ENCODE measurements at regions not wholly inside any gene's neighbourhood (a gene's known extent, or its start where the extent isn't known, plus 50 kb on each side); places are given as distances from the start of the nearest gene placed in this dataset.
A peak's percentile ranks its signal among the peaks of the same experiment; 100 is the strongest.
"Not testable (repeated sequence)": the region's sequence is repeated elsewhere in the genome, so short reads cannot be mapped to it uniquely, and the experiment has no call there.

- not testable (repeated sequence) for DNase-seq (ENCODE audit: low read depth in 2 of 2)
These were observed 75.7 kb downstream of the QDPR start for GRCh38 chr4:17436047-17436749.

GRCh38 chr4:17433827-17434226, 78.1 kb downstream of the QDPR start:
- no peak for DNase-seq (ENCODE audit: low read depth in 2 of 2)

DNA sequence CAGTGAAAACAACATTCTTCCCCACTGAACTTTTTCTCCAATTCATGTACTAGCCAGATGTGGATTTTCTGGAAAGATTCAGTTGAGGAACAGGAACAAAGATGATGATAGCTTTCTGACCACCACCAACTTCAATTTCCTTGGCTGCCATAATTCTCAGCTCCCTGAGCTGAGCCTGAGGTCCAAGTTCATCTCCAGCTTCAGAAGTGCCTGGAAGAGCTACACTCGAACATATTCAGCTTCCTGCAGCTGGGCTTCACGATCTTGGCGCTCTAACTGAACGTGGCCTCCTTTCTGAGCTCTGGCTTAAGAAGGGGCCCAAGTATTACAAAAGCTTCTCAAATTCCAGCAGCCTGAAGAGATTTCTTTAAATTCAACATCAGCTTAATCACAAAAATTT, 83.9 kb downstream of the QDPR start:
- DNase-seq (ENCODE audit: low read depth in 2 of 2), result no peak

GRCh38 chr4:17426222-17426621, 85.7 kb downstream of the QDPR start:
- DNase-seq (ENCODE audit: low read depth in 2 of 2), result no peak

- no peak for DNase-seq (ENCODE audit: low read depth in 2 of 2)
These were observed 93.9 kb downstream of the QDPR start for GRCh38 chr4:17418010-17418409.

DNA sequence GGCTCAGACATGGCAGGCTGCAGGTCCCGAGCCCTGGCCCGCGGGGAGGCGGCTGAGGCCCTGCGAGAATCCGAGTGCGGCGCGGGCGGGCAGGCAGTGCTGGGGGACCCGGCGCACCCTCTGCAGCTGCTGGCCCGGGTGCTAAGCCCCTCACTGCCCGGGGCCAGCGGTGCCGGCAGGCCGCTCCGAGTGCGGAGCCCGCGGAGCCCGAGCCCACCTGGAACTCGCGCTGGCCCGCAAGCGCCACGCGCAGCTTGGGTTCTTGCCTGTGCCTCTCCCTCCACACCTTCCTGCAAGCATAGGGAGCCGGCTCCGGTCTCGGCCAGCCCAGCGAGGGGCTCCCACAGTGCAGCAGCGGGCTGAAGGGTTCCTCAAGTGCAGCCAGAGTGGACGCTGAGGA, 97.5 kb downstream of the QDPR start:
- no peak for DNase-seq (ENCODE audit: low read depth in 2 of 2)

- DNase-seq (ENCODE audit: low read depth in 2 of 2), result no peak
These were observed 111.2 kb downstream of the QDPR start for GRCh38 chr4:17400686-17401085.

DNA sequence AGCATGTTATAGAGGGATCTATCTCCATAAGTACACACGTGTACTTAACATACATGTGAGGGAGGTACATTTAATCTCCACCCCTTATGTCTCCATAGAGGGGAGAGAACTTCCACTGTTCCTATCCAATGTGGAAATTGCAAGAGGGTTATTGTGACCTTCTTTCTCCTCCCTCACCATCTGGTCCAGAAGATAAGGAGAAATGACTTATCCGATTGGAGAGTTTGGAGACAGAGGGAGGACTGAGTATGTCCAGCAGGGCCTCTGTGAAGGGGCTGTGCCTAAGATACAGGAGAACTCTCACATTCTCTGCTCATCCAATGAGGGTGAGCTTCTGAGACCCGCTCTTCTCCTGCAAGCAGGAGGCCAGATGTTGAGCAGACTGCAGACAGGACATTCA, 113.1 kb downstream of the QDPR start:
- no peak for DNase-seq (ENCODE audit: low read depth in 2 of 2)

DNA sequence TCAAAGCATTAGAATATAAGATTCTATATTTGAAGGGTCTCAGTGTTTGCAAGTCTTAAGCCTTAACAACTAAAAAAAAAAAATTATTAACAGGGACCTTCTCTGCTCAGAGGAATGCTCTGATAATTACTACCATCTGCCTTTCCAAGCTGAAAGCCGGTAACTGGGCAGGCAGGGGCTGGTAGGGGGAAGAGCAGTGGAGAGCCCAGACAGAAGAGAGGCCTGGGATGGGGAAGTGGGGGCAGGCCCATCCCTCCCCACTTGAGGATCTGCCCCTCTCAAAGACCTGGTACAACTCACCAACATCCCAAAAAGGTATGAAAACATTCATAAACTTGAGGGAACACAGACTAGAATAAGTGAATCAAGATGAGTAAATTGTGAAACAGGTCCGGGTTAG, 113.9 kb downstream of the QDPR start:
- no peak for DNase-seq (ENCODE audit: low read depth in 2 of 2)

DNA sequence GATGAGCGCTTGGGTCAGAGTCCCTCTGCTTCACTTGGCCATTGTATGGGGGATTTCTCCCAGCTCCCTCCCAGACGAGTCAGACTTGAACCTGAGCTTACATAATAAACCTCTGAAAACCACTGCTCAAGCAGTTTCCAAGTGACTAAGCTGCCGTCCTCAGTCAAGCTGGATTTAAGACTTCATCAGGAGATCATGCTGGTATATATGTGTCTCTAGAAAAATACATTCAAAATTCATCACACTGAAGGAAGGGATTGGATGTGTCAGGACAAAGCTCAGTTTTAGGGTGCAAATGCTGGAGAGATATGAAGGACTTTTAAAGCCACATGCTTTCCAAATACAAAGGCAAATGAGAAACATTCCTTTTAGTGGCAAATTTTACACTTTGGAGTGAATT, 114.3 kb downstream of the QDPR start:
- DNase-seq (ENCODE audit: low read depth in 2 of 2), result no peak

DNA sequence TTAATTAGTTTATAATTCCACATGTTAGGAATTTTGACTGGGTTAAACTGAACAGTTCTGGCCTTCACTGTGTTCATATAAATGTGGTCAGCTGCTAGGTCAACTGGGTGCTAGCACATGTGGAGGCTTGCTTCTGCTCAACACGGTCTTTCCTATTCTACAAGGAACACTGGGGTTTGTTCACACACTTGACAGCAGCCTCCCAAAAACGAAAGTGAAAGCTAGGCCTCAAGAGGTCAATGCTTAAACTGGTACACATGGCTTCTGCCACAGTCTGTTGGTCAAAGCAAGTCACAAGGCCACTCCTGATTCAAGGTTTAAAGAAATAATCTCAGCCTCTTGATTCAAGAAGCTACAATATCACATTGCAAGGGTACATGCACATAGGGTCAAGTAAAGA, 126.5 kb downstream of the QDPR start:
- DNase-seq (ENCODE audit: low read depth in 2 of 2), result no peak

- DNase-seq (ENCODE audit: low read depth in 2 of 2), result no peak
These were observed 131.5 kb downstream of the QDPR start for GRCh38 chr4:17380347-17380746.

DNA sequence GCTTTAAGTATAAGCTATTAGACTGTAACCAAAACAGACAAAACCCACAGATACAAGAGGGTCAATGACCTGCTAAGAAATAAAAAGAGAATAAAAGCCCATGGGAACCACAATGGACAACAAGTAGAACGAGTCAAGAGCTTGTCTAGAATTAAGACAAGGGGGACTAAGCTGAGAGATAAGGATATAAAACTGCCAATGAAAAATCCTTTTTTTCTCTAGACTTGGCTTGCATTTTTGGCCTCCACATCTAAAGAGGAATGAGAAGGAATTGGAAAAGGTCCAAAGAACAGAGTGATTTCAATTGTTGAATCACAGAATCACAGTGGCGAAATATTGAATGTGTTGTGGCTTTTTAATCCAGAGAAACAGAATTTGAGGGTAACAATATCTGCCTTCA, 135.7 kb downstream of the QDPR start:
- no peak for DNase-seq (ENCODE audit: low read depth in 2 of 2)

DNA sequence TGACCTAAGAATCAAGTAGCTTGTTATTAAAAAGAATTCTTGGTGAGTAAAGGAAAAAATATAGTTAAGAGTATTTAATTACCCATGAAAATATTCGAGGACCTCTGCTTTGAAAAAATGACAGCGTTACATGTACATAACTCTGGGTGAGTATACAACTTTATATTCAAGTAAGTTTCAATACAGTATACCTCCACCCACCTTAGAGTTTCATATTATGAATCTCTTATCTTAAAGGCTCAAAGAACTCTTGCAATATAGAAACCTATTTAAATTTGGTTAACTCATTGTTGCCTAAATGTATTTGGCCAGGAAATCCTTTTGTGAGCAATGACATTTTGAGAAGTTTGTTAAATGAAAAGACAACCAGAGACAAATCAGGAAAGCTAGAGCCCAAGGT, 138.2 kb downstream of the QDPR start:
- no peak for DNase-seq (ENCODE audit: low read depth in 2 of 2)

- no peak for DNase-seq (ENCODE audit: low read depth in 2 of 2)
These were observed 141.1 kb downstream of the QDPR start for GRCh38 chr4:17370818-17371217.

- DNase-seq (ENCODE audit: low read depth in 2 of 2), result no peak
These were observed 143.5 kb downstream of the QDPR start for GRCh38 chr4:17368408-17368807.

GRCh38 chr4:17367201-17367600, 144.7 kb downstream of the QDPR start:
- no peak for DNase-seq (ENCODE audit: low read depth in 2 of 2)

GRCh38 chr4:17366496-17366895, 145.4 kb downstream of the QDPR start:
- no peak for DNase-seq (ENCODE audit: low read depth in 2 of 2)

DNA sequence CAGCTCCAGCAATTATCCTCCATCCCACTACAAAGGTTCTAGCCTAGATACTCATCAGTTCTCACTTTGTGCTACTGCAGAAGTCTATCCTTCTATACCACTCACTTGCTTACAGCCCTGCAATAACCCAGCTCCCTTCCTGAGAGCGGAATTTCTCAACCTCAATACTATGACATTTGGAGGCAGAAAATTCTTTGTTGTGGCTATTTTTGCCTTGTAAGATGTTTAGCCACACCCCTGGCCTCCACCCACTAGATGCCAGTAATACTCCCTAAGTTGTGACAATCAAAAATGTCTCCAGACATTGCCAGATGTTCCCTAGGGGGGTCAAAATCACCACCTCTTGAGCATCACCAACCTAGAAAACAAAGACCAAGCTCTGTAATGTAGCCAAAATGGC, 149.5 kb downstream of the QDPR start:
- no peak for DNase-seq (ENCODE audit: low read depth in 2 of 2)

GRCh38 chr4:17358241-17358640, 153.6 kb downstream of the QDPR start:
- no peak for DNase-seq (ENCODE audit: low read depth in 2 of 2)

DNA sequence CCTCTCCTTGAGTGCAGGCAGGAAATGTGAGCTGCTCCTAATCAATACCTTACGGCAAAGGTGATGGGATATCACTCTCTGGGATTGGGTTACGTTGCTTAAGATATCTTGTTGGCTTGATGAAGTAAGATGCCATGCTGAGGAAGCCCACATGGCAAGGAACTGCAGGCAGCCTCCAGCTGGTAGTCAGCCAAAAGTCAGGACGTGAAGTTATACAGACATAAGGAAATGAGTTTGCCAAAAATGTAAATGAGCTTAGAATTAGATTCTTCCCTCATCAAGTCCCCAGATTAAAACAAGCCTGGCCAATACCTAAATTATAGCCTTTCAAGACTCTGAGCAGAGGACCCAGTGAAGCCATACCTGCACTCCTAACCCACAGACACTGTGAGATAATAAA, 155.0 kb downstream of the QDPR start:
- no peak for DNase-seq (ENCODE audit: low read depth in 2 of 2)

- DNase-seq (ENCODE audit: low read depth in 2 of 2), result no peak
These were observed 159.5 kb downstream of the QDPR start for GRCh38 chr4:17352357-17352756.

DNA sequence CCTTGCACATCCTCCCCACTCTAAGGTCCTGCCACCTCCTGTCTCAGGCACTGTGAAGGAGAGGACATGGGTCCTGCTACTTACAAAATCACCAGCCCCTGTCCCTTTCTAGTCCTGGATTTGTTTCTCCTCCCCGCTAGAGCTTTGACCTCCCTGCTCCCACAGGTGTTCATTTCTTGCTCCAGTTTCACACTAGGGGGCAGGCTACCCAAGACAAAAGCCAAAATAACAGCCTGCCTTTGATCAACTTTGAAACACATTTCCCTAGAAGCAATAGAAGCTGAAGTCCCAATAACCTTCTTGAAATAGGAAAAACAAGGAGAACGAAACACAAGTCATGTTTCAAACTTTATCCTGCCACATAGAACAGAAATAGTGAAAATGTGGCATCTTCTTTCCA, 164.4 kb downstream of the QDPR start:
- DNase-seq (ENCODE audit: low read depth in 2 of 2), result peak in 1 of 2 donors; percentile 27

- DNase-seq (ENCODE audit: low read depth in 2 of 2), result no peak
These were observed 172.5 kb downstream of the QDPR start for GRCh38 chr4:17339376-17339775.

Measured in activated CD4-positive, alpha-beta T cell treated with anti-CD3 and anti-CD28 coated beads for 24 hours (primary cell).